HL-60/S4 (cell line): ENCODE measurements at regions not wholly inside any gene's neighbourhood (a gene's known extent, or its start where the extent isn't known, plus 50 kb on each side); places are given as distances from the start of the nearest gene placed in this dataset.

Source experiments
- in situ Hi-C: fragments of 300-500 bp; cut with MboI; formaldehyde crosslinking; loops from 2 replicates; pipeline ENCODE4 v1.14.3; 2022; ENCODE audit warnings: low sequenced_read_pairs

GRCh38 chr2:58585233-58585632 is 344.1 kb upstream of the FANCL start:
- in situ Hi-C loops = no loop called here

DNA sequence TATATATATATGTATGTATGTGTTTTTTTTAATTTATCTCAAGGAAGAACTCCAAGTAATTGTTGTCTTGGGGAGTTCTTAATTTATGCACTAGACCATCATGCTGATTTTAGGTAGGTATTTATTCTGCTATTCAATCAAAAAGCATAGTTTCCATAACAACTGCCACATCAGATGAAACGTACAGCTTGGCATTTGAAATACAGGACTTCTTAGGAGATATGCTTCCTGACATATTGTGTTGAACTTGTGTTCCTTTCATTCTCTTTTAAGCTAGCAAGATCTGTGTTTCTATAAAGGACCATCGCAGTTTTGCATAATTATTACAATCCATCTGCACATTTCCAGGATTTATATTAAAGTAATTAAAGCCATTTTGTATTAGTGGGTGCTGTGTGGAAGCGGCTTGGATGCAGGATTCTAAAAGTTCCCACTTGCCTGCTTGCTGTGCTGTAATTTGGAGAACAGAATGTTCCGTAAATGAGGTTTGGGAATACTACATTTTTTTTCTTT is 343.5 kb upstream of the FANCL start:
- in situ Hi-C loops = no loop called here

DNA sequence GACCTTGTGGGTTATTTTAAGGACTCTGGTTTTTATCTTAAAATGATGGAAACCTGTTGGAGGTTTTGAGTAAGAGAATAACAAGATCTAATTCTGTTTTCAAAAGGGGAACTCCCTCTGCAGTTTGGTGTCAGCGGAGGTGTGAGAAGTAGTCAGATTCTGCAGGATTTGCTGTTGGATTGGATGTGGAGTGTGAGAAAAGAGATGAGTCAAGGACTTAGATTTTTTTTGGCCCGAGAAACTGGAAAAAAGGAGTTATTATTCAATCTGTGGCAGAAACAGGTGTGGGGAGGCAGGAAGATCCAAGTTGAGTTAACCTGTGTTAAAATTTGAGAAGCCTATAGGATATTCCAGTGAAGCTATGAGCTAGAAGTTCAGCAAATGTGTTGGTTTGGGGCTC is 337.2 kb upstream of the FANCL start:
- in situ Hi-C loops = no loop called here

- in situ Hi-C loops = no loop called here
Measured at GRCh38 chr2:58574873-58575272, 333.7 kb upstream of the FANCL start.

GRCh38 chr2:58572731-58573130 is 331.6 kb upstream of the FANCL start:
- in situ Hi-C loops = no loop called here

- in situ Hi-C loops = no loop called here
Measured at GRCh38 chr2:58571181-58571852, 330.2 kb upstream of the FANCL start.

DNA sequence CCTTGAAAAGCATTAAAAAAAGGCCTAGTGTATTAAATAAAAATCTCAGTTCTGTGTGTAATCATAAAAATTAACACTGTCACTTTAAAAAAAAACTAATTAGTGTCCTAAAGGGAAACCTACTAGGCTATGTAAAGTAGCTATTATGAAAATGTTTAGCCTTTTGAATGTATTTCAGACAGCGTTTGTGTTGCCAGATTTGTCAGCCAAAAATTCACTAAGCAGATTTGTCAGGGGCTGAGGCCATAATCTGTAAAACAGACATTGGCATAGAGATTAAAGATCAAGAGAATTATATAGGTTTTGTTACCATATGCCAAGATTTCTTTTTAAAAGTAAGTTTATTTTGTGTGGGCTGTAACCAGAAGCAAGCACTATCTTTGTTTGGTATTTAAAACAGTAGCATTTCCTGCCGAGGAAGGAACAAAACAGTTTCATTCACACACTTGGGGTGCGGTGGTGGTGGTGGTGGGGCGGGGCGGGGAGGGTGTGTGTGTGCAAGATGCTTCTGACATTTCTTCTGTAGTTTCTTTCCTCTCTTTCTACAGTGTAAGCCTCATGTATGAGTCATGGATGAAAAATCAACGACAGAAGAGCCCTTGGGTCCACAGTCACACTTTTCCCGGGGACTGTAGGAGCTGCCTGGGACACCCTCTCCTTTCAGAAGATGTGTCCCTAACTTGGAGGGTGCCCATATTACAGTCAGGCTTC is 328.5 kb upstream of the FANCL start:
- in situ Hi-C loops = no loop called here

GRCh38 chr2:58568901-58569300 is 327.8 kb upstream of the FANCL start:
- in situ Hi-C loops = no loop called here

GRCh38 chr2:58562276-58562675 is 321.2 kb upstream of the FANCL start:
- in situ Hi-C loops = no loop called here

- in situ Hi-C loops = no loop called here
Measured at GRCh38 chr2:58560531-58560930, 319.4 kb upstream of the FANCL start.

DNA sequence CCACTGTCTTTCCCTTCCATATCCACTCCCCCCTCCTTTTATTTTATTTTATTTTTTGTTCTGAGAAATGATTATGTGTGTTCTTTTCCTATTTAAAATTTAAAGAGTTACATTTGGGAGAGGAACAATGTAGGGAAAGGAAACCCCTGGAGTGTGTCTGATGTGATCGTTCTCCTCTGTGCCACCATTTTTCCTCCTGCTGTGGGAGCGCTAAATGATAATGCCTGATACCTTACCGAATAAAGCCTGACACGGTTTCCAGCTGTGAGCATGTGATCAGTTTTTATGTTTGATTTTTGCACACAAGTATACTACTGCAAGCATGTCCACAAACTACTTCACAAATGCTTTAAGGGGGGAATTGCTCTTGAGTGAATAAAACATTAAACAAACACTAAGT is 317.8 kb upstream of the FANCL start:
- in situ Hi-C loops = no loop called here

- in situ Hi-C loops = no loop called here
Measured at GRCh38 chr2:58557176-58557575, 316.1 kb upstream of the FANCL start.

DNA sequence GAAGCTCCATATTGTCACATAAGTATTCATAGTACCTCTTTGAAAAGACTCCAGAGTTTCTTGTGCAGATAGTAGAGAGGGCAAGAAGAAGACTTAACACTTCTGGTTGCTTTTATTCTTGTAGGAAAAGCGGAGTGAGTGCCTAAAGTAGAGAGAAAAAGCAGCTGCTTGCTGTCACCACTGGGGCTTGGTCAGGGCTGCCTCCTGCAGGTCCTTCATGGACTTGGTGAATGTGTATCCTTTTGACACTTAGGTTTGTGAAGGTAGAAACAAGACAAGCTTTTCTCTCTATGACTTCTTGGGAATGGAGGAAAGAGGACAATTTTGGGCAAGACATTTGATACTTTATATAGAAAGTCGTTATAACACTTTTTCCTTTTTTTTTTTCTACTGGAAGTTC is 312.8 kb upstream of the FANCL start:
- in situ Hi-C loops = no loop called here

- in situ Hi-C loops = no loop called here
Measured at GRCh38 chr2:58553522-58553921, 312.4 kb upstream of the FANCL start.

GRCh38 chr2:58545300-58546280 is 304.5 kb upstream of the FANCL start:
- in situ Hi-C loops = no loop called here

DNA sequence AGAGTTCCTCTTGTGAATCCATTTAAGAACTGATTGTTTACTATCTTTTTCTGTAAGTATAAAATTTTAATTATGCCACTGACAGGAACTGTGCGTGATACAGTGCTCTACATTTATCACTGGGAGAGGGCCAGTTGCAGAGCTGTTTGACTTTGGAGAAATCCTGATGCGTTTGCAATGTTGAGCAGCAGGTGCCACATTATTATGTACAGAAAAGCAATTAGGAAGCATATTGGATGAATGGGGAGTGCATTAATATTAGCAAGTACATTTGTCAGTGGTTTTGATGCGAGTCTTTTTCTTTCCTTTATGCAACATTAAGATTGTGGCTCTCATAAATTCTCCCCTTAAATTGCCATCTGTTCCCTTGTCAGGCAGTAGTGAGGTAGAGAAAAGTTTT is 302.3 kb upstream of the FANCL start:
- in situ Hi-C loops = no loop called here

- in situ Hi-C loops = no loop called here
Measured at GRCh38 chr2:58541511-58541910, 300.4 kb upstream of the FANCL start.

DNA sequence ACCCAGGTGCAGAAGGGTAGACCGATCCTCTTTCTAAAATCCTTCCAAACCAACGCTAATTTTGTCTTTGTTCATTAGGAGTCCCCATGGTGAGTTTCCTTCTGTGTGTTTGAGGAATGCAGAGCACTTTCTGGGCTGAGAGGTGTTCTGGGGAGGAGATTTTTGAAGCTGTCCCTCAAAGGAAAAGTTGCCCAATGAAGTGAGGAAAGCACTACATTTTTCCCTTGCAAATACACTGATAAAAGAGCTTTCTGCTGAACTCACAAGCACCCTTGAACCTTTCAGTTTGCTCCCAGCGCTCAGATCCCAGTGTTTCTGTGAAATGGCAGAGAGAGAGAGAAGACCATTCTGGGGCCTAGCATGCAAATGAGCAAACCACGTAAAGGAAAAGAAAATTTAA is 299.6 kb upstream of the FANCL start:
- in situ Hi-C loops = no loop called here

DNA sequence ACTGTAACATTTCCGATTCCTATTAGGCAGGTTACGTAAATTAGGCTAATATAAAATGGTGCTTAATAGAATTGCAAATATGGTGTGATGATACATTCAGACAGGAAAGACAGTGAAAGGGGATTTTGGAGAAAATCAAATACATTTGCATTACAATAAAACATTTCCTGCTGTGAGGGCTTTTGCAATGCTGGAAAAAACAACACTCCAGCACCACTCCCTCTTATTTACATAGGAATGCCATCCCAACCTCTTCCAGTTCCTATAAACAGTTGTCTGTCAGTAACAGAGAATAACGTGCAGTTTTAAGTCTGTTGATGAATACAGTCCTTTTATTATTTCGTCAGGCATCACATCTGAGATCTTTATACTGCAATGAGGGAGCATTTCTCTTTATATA is 298.8 kb upstream of the FANCL start:
- in situ Hi-C loops = no loop called here

- in situ Hi-C loops = no loop called here
Measured at GRCh38 chr2:58535990-58536389, 294.9 kb upstream of the FANCL start.

- in situ Hi-C loops = no loop called here
Measured at GRCh38 chr2:58535182-58535581, 294.1 kb upstream of the FANCL start.
